ENCODE measurements at regions not wholly inside any gene's neighbourhood (a gene's known extent, or its start where the extent isn't known, plus 50 kb on each side); places are given as distances from the start of the nearest gene placed in this dataset.
A peak's percentile ranks its signal among the peaks of the same experiment; 100 is the strongest.
"Not testable (repeated sequence)": the region's sequence is repeated elsewhere in the genome, so short reads cannot be mapped to it uniquely, and the experiment has no call there.

- Histone ChIP-seq H3K9me3 (ENCODE audit: control insufficient read depth, insufficient read depth, low read length) (no peaks in the 10 kb centered on the region), H3F3A (ENCODE audit: control insufficient read depth, insufficient read depth) (no peaks in the 10 kb centered on the region)
- TF ChIP-seq CTCF (IDR thresholded peaks at IDR 0.05; ENCODE audit: low read depth, low read length, poor library complexity, severe bottlenecking): peak; percentile 74
- TF ChIP-seq EZH2phosphoT487 (IDR thresholded peaks at IDR 0.05; ENCODE audit: borderline replicate concordance, low read length): no peak
Observed at GRCh38 chr7:104272767-104273384, 55.5 kb upstream of the LHFPL3 start.

DNA sequence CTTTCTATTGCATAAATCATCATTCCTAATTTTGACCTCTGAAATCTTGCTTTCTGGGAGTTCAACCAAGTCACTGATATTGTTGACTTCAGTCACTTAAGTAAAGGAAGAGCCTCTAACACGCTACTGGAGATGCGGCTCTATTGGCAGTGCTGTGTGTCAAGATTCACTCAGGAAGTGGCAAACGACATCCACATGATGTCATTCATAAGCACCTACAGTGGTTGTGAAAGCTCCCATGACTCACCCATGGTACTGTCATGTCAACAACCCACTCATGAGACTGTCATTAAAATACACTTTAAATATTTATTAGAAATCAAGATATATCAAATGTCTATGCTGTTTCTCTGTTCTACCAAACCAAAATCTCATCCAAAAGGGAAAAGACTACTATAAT, 52.5 kb upstream of the LHFPL3 start:
- Histone ChIP-seq H3K9me3 (ENCODE audit: control insufficient read depth, insufficient read depth, low read length) (no peaks in the 10 kb centered on the region), H4K20me1 (ENCODE audit: control insufficient read depth, insufficient read depth, low read depth, low read length) (no peaks in the 10 kb centered on the region), H3F3A (ENCODE audit: control insufficient read depth, insufficient read depth) (no peaks in the 10 kb centered on the region), H3K4me1 (ENCODE audit: control insufficient read depth, low read length) (no peaks in the 10 kb centered on the region), H3K9me2 (replicated peaks; ENCODE audit: control insufficient read depth, low read length) (no peaks in the 10 kb centered on the region), H3K36me3 (ENCODE audit: control insufficient read depth, low read length) (no peaks in the 10 kb centered on the region), H3K4me3 (ENCODE audit: low read length) (no peak overlapping the region), H3K4me2 (ENCODE audit: low read length) (no peak overlapping the region), H3K79me2 (ENCODE audit: control insufficient read depth, low read length) (no peaks in the 10 kb centered on the region), H3K27ac (ENCODE audit: low read depth, low read length) (no peak overlapping the region), H3K27me3 (ENCODE audit: control insufficient read depth, low read length) (peaks cover 5% of the 10 kb centered on the region; the same call in 1 of the 2 replicates)
- TF ChIP-seq CTCF (IDR thresholded peaks at IDR 0.05; ENCODE audit: low read depth, low read length, poor library complexity, severe bottlenecking) (no peak), EZH2phosphoT487 (IDR thresholded peaks at IDR 0.05; ENCODE audit: borderline replicate concordance, low read length) (no peak)

More at GRCh38 chr7:104272767-104273384, 55.5 kb upstream of the LHFPL3 start:
- Histone ChIP-seq H3K4me3 (ENCODE audit: low read length) (no peak overlapping the region), H3K36me3 (ENCODE audit: control insufficient read depth, low read length) (no peaks in the 10 kb centered on the region), H3K4me1 (ENCODE audit: control insufficient read depth, low read length) (no peaks in the 10 kb centered on the region), H3K9me2 (replicated peaks; ENCODE audit: control insufficient read depth, low read length) (no peaks in the 10 kb centered on the region), H3K27ac (ENCODE audit: low read depth, low read length) (no peak overlapping the region), H4K20me1 (ENCODE audit: control insufficient read depth, insufficient read depth, low read depth, low read length) (no peaks in the 10 kb centered on the region), H3K79me2 (ENCODE audit: control insufficient read depth, low read length) (no peaks in the 10 kb centered on the region), H3K4me2 (ENCODE audit: low read length) (no peak overlapping the region), H3K27me3 (ENCODE audit: control insufficient read depth, low read length) (peaks cover 5% of the 10 kb centered on the region; the same call in 1 of the 2 replicates)

- H3K4me1 ChIP-seq (ENCODE audit: control insufficient read depth, low read length); H3K4me2 ChIP-seq (ENCODE audit: low read length); H3K27ac ChIP-seq (ENCODE audit: low read depth, low read length); H3K4me3 ChIP-seq (ENCODE audit: low read length); H3K27me3 ChIP-seq (ENCODE audit: control insufficient read depth, low read length); H3F3A ChIP-seq (ENCODE audit: control insufficient read depth, insufficient read depth); H3K9me2 ChIP-seq (replicated peaks; ENCODE audit: control insufficient read depth, low read length); H3K9me3 ChIP-seq (ENCODE audit: control insufficient read depth, insufficient read depth, low read length); H4K20me1 ChIP-seq (ENCODE audit: control insufficient read depth, insufficient read depth, low read depth, low read length); H3K79me2 ChIP-seq (ENCODE audit: control insufficient read depth, low read length); H3K36me3 ChIP-seq (ENCODE audit: control insufficient read depth, low read length): not testable (repeated sequence)
Observed at GRCh38 chr7:104276730-104277129, 51.7 kb upstream of the LHFPL3 start.

All from DOHH2 (cell line).